ENCODE measurements at regions not wholly inside any gene's neighbourhood (a gene's known extent, or its start where the extent isn't known, plus 50 kb on each side); places are given as distances from the start of the nearest gene placed in this dataset.

DNA sequence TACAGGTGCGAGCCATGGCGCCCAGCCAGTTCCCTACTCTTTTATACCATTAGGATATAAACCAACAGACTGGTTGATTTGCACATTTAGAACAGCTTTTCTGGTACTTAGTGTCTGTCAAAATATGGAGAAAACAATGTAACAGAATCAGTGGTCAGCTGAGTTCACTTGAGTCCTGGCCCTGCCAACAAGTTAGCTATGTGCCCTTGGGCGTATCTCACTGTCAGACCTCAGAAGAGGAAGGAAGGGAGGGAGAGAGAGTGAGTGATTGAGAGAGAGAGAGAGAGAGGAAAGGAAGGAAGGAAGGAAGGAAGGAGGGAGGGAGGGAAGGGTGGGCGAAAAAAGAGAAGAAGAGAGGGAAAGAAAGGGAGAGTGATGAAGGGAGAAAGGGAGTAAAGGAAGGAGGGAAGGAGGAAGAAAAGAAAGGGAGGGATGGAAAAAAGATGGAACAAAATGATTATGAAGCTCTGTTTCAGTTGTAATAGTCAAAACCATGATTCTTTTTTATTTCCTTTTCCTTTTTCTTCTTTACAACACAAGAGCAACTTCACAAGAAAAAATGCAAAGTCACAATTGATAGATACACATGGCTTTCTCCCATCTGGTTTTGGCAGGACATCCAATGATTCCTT lies 55.7 kb upstream of the PDGFRA start:
- no TSS peak for BruUV-seq (replicated peaks)
- H3K27me3 Mint-ChIP-seq (ENCODE audit: insufficient read depth, unreplicated experiment), result no peaks in the 10 kb centered on the region
- Histone ChIP-seq H3K4me1 (0 out of 2 replicates have a peak, but pooled peaks cover 4% of the 10 kb centered on the region), H3K36me3 (ENCODE audit: control insufficient read depth, insufficient read depth, low read length) (no peaks in the 10 kb centered on the region), H3K27me3 (replicated peaks; ENCODE audit: control insufficient read depth, insufficient read depth, low read length) (no peaks in the 10 kb centered on the region), H3K4me3 (ENCODE audit: low read depth, low read length) (no peak overlapping the region), H3K9me3 (no peaks in the 10 kb centered on the region)
- H3K4me1 Mint-ChIP-seq (ENCODE audit: low read depth, unreplicated experiment), result peaks cover 7% of the 10 kb centered on the region
- no peak overlapping the region for H3K27ac Mint-ChIP-seq (ENCODE audit: unreplicated experiment)
- H3K36me3 Mint-ChIP-seq (ENCODE audit: insufficient read depth, unreplicated experiment), result no peaks in the 10 kb centered on the region
- peaks cover 10% of the 10 kb centered on the region for H3K9me3 Mint-ChIP-seq (ENCODE audit: unreplicated experiment)
- ChIA-PET CTCF (no interaction called here), POLR2A (no interaction called here)
- H3K4me3 Mint-ChIP-seq (ENCODE audit: unreplicated experiment), result no peak overlapping the region
- no peak for DNase-seq
- TF ChIP-seq, protein P1, sequence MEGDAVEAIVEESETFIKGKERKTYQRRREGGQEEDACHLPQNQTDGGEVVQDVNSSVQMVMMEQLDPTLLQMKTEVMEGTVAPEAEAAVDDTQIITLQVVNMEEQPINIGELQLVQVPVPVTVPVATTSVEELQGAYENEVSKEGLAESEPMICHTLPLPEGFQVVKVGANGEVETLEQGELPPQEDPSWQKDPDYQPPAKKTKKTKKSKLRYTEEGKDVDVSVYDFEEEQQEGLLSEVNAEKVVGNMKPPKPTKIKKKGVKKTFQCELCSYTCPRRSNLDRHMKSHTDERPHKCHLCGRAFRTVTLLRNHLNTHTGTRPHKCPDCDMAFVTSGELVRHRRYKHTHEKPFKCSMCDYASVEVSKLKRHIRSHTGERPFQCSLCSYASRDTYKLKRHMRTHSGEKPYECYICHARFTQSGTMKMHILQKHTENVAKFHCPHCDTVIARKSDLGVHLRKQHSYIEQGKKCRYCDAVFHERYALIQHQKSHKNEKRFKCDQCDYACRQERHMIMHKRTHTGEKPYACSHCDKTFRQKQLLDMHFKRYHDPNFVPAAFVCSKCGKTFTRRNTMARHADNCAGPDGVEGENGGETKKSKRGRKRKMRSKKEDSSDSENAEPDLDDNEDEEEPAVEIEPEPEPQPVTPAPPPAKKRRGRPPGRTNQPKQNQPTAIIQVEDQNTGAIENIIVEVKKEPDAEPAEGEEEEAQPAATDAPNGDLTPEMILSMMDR (IDR thresholded peaks at IDR 0.05; ENCODE audit: insufficient read depth in 1 of 2, low read depth in 1 of 2, low read length in 1 of 2, severe bottlenecking in 1 of 2, unreplicated experiment in 1 of 2), result no peak
- intact Hi-C loops (cut with micrococcal nuclease; ENCODE audit: unreplicated experiment), result no loop called here

DNA sequence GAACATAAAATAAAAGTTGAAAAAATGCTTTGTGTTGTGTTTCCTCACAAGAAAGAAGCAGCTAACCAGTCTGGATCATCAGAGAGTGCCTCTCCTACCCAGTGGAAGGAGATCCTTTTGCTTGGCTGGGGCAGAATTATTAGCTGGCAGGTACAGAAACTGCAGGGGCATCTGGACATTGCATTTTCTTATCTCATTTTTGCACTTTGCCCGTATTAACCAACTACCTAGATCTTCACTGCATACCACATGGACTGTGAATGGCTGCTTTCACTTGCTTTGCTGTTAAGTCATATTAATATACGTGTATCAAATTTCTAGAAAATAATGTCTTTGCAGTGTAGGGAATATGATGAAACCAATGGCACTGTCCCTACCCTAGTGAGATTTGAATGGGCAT lies 52.9 kb upstream of the PDGFRA start:
- H3K9me3 Mint-ChIP-seq (ENCODE audit: unreplicated experiment), result peaks cover 10% of the 10 kb centered on the region
- TF ChIP-seq, protein P1 (IDR thresholded peaks at IDR 0.05; ENCODE audit: insufficient read depth in 1 of 2, low read depth in 1 of 2, low read length in 1 of 2, severe bottlenecking in 1 of 2, unreplicated experiment in 1 of 2), result no peak
- no peak overlapping the region for H3K4me3 Mint-ChIP-seq (ENCODE audit: unreplicated experiment)
- H3K4me1 Mint-ChIP-seq (ENCODE audit: low read depth, unreplicated experiment), result peaks cover 7% of the 10 kb centered on the region
- intact Hi-C loops (cut with micrococcal nuclease; ENCODE audit: unreplicated experiment), result no loop called here
- H3K4me3 ChIP-seq (ENCODE audit: low read depth, low read length), result no peak overlapping the region
- no peaks in the 10 kb centered on the region for H3K36me3 Mint-ChIP-seq (ENCODE audit: insufficient read depth, unreplicated experiment)
- no peaks in the 10 kb centered on the region for H3K9me3 ChIP-seq
- no peaks in the 10 kb centered on the region for H3K27me3 Mint-ChIP-seq (ENCODE audit: insufficient read depth, unreplicated experiment)
- POLR2A ChIA-PET, result no interaction called here
- 0 out of 2 replicates have a peak, but pooled peaks cover 4% of the 10 kb centered on the region for H3K4me1 ChIP-seq
- no peak for DNase-seq
- no TSS peak for BruUV-seq (replicated peaks)
- no peaks in the 10 kb centered on the region for H3K27me3 ChIP-seq (replicated peaks; ENCODE audit: control insufficient read depth, insufficient read depth, low read length)
- CTCF ChIA-PET, result no interaction called here
- H3K27ac Mint-ChIP-seq (ENCODE audit: unreplicated experiment), result no peak overlapping the region
- H3K36me3 ChIP-seq (ENCODE audit: control insufficient read depth, insufficient read depth, low read length), result no peaks in the 10 kb centered on the region
